Activated CD8-positive, alpha-beta T cell treated with anti-CD3 and anti-CD28 coated beads for 36 hours (primary cell): ENCODE measurements at regions not wholly inside any gene's neighbourhood (a gene's known extent, or its start where the extent isn't known, plus 50 kb on each side); places are given as distances from the start of the nearest gene placed in this dataset.

Source experiments
- ATAC-seq: fragments of 200-7000 bp; cut with Tn5 transposase; one replicate; pipeline ENCODE4 v1.10.0; 2021; ENCODE audit warnings: mild to moderate bottlenecking, moderate library complexity
- CTCF ChIA-PET: fragments of 350-600 bp; sonication (Branson Sonifier 250); formaldehyde crosslinking; loops from one replicate; lab custom pipeline; 2021; ENCODE audit warnings: antibody characterized with exemption; lab: Charles Lee
- POLR2A ChIA-PET: fragments of 350-600 bp; sonication (Branson Sonifier 250); formaldehyde crosslinking; loops from one replicate; lab custom pipeline; 2021; ENCODE audit warnings: antibody characterized with exemption; lab: Charles Lee
- DNase-seq: peaks from one replicate; pipeline ENCODE4 v3.0.0-alpha.2; 2020
- H3K27ac Mint-ChIP-seq: one replicate; pipeline ENCODE4 v1.8.0; 2021; ENCODE audit warnings: mild to moderate bottlenecking, mixed read lengths
- H3K27me3 Mint-ChIP-seq: one replicate; pipeline ENCODE4 v1.8.0; 2021; ENCODE audit warnings: mixed read lengths
- H3K36me3 Mint-ChIP-seq: one replicate; pipeline ENCODE4 v1.8.0; 2021; ENCODE audit warnings: low read depth, mixed read lengths
- H3K4me1 Mint-ChIP-seq: one replicate; pipeline ENCODE4 v1.8.0; 2021; ENCODE audit warnings: low read depth, mixed read lengths
- H3K4me3 Mint-ChIP-seq: one replicate; pipeline ENCODE4 v1.8.0; 2021; ENCODE audit warnings: mild to moderate bottlenecking, moderate library complexity, mixed read lengths
- H3K9me3 Mint-ChIP-seq: one replicate; pipeline ENCODE4 v1.8.0; 2021; ENCODE audit warnings: mixed read lengths
- CTCF ChIP-seq: fragments of 200-600 bp; IDR thresholded peaks from one replicate; pipeline ENCODE4 v1.8.0; 2022; ENCODE audit warnings: antibody characterized with exemption, mild to moderate bottlenecking
- intact Hi-C: fragments of 100-400 bp; cut with micrococcal nuclease; formaldehyde crosslinking; loops from one replicate; pipeline ENCODE4 v1.10.0; 2022

- Mint-ChIP-seq H3K27me3 (no peaks in the 10 kb centered on the region), H3K4me1 (no peaks in the 10 kb centered on the region), H3K9me3 (no peaks in the 10 kb centered on the region), H3K27ac (no peak overlapping the region), H3K4me3 (no peak overlapping the region), H3K36me3 (no peaks in the 10 kb centered on the region)
- DNase-seq (no peak), ATAC-seq (no peak)
- POLR2A ChIA-PET = no interaction called here
- no peak for TF ChIP-seq CTCF
- CTCF ChIA-PET = no interaction called here
- intact Hi-C loops = no loop called here
These were observed 167.1 kb upstream of the SMIM30 start for GRCh38 chr7:113285411-113285810.

- Mint-ChIP-seq H3K27me3 (no peaks in the 10 kb centered on the region), H3K27ac (no peak overlapping the region), H3K4me3 (no peak overlapping the region), H3K4me1 (no peaks in the 10 kb centered on the region), H3K36me3 (no peaks in the 10 kb centered on the region), H3K9me3 (no peaks in the 10 kb centered on the region)
- intact Hi-C loops = no loop called here
- ATAC-seq = no peak
- CTCF ChIA-PET = no interaction called here
- no peak for TF ChIP-seq CTCF
- DNase-seq = no peak
- POLR2A ChIA-PET = no interaction called here
These were observed 165.5 kb upstream of the SMIM30 start for GRCh38 chr7:113283861-113284260.

GRCh38 chr7:113282875-113283274 lies 164.5 kb upstream of the SMIM30 start:
- no peak overlapping the region for H3K27ac Mint-ChIP-seq
- no peak overlapping the region for H3K4me3 Mint-ChIP-seq
- no peaks in the 10 kb centered on the region for H3K27me3 Mint-ChIP-seq
- no peaks in the 10 kb centered on the region for H3K36me3 Mint-ChIP-seq
- no peaks in the 10 kb centered on the region for H3K4me1 Mint-ChIP-seq
- TF ChIP-seq CTCF = no peak
- ATAC-seq (no peak), DNase-seq (no peak)
- H3K9me3 Mint-ChIP-seq = no peaks in the 10 kb centered on the region
- ChIA-PET POLR2A (no interaction called here), CTCF (no interaction called here)
- intact Hi-C loops = no loop called here

GRCh38 chr7:113281223-113281622 lies 162.9 kb upstream of the SMIM30 start:
- Mint-ChIP-seq H3K4me1 (no peaks in the 10 kb centered on the region), H3K9me3 (peaks cover 2% of the 10 kb centered on the region), H3K36me3 (no peaks in the 10 kb centered on the region), H3K4me3 (no peak overlapping the region), H3K27me3 (no peaks in the 10 kb centered on the region), H3K27ac (no peak overlapping the region)
- no peak for TF ChIP-seq CTCF
- ChIA-PET CTCF (no interaction called here), POLR2A (no interaction called here)
- intact Hi-C loops = no loop called here
- ATAC-seq (no peak), DNase-seq (no peak)

- ChIA-PET POLR2A (no interaction called here), CTCF (no interaction called here)
- Mint-ChIP-seq H3K27ac (no peak overlapping the region), H3K9me3 (peaks cover 2% of the 10 kb centered on the region), H3K4me3 (no peak overlapping the region), H3K36me3 (no peaks in the 10 kb centered on the region), H3K27me3 (no peaks in the 10 kb centered on the region), H3K4me1 (no peaks in the 10 kb centered on the region)
- no peak for ATAC-seq
- no peak for DNase-seq
- no peak for TF ChIP-seq CTCF
- intact Hi-C loops = no loop called here
These were observed 160.9 kb upstream of the SMIM30 start for GRCh38 chr7:113279256-113279655.
